ENCODE measurements at regions not wholly inside any gene's neighbourhood (a gene's known extent, or its start where the extent isn't known, plus 50 kb on each side); places are given as distances from the start of the nearest gene placed in this dataset.

- H3K36me3 ChIP-seq (replicated peaks in 1 of 2; ENCODE audit: control insufficient read depth in 1 of 2, insufficient read depth in 2 of 2, low read length in 2 of 2), result no peaks in the 10 kb centered on the region
- no peak for DNase-seq
- no peak overlapping the region for H3K27ac ChIP-seq (ENCODE audit: low read depth in 1 of 2, low read length in 2 of 2)
- TF ChIP-seq, protein P1, sequence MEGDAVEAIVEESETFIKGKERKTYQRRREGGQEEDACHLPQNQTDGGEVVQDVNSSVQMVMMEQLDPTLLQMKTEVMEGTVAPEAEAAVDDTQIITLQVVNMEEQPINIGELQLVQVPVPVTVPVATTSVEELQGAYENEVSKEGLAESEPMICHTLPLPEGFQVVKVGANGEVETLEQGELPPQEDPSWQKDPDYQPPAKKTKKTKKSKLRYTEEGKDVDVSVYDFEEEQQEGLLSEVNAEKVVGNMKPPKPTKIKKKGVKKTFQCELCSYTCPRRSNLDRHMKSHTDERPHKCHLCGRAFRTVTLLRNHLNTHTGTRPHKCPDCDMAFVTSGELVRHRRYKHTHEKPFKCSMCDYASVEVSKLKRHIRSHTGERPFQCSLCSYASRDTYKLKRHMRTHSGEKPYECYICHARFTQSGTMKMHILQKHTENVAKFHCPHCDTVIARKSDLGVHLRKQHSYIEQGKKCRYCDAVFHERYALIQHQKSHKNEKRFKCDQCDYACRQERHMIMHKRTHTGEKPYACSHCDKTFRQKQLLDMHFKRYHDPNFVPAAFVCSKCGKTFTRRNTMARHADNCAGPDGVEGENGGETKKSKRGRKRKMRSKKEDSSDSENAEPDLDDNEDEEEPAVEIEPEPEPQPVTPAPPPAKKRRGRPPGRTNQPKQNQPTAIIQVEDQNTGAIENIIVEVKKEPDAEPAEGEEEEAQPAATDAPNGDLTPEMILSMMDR (IDR thresholded peaks at IDR 0.05), result no peak
- H3K4me3 ChIP-seq (replicated peaks in 1 of 3; ENCODE audit: low read depth in 2 of 3, low read length in 3 of 3), result no peak overlapping the region
- H3K27ac Mint-ChIP-seq, result no peak overlapping the region
- no peak overlapping the region for H2AFZ ChIP-seq (ENCODE audit: insufficient read depth, low read depth, low read length, poor library complexity, severe bottlenecking)
- no peaks in the 10 kb centered on the region for H3K9me3 ChIP-seq (replicated peaks in 1 of 2; ENCODE audit: control insufficient read depth in 1 of 2, insufficient read depth in 1 of 2, low read length in 2 of 2)
- H3K36me3 Mint-ChIP-seq, result no peaks in the 10 kb centered on the region
- no peaks in the 10 kb centered on the region for H3K27me3 ChIP-seq (ENCODE audit: control insufficient read depth in 2 of 2, insufficient read depth in 2 of 2, low read length in 2 of 2)
- H3K4me1 Mint-ChIP-seq, result no peaks in the 10 kb centered on the region
- 90% methylated on average over 3 of the region's 4 CpGs for WGBS (ENCODE audit: insufficient coverage)
- no peak overlapping the region for H3K9ac ChIP-seq (ENCODE audit: insufficient read depth, low read length, poor library complexity, severe bottlenecking)
- no peaks in the 10 kb centered on the region for H4K20me1 ChIP-seq (ENCODE audit: insufficient read depth, low read length)
- no peaks in the 10 kb centered on the region for H3K79me2 ChIP-seq (ENCODE audit: insufficient read depth, low read length)
- peaks cover 3 to 5% (median 3%) of the 10 kb centered on the region in 7 donors for H3K9me3 Mint-ChIP-seq
- peaks cover 0 to 3% (median 0%) of the 10 kb centered on the region in 3 donors for H3K27me3 Mint-ChIP-seq (ENCODE audit: low read depth in 3 of 3)
- H3K4me3 Mint-ChIP-seq, result no peak overlapping the region
- H3K4me2 ChIP-seq (replicated peaks; ENCODE audit: extremely low read depth, low read length, poor library complexity, severe bottlenecking), result no peak overlapping the region
- no peaks in the 10 kb centered on the region for H3K4me1 ChIP-seq (ENCODE audit: control insufficient read depth in 1 of 2, insufficient read depth in 2 of 2, low read length in 2 of 2)
- intact Hi-C loops (cut with micrococcal nuclease), result loop anchor here in 1 of 2 donors (10.0 kb wide), 1 partner anchor 1499 kb away; no protein-coding TSS in a partner anchor
Observed at GRCh38 chr3:125675791-125676190, 80.5 kb upstream of the OSBPL11 start.

DNA sequence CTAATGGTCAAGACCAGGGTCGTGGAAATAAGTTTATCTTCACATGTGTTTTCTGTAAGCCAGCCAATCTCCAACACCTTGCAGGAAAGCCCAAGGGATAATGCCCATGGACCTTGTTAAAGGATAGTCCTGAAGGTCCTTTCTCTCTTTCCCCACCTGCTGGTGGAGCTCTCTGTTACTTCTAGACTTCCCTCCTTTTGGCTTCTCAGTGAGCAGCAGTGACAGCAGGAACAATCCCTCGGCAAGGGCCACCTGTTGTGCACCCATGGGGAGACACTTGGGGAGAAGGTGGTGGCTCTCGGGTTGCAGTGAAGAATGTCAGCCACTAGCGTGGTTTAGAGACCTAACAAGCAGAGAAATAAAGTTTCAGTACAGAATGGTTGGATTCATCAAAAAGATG lies 84.0 kb upstream of the OSBPL11 start:
- H3K36me3 ChIP-seq (replicated peaks in 1 of 2; ENCODE audit: control insufficient read depth in 1 of 2, insufficient read depth in 2 of 2, low read length in 2 of 2), result no peaks in the 10 kb centered on the region
- H3K27ac ChIP-seq (ENCODE audit: low read depth in 1 of 2, low read length in 2 of 2), result no peak overlapping the region
- TF ChIP-seq, protein P1 (IDR thresholded peaks at IDR 0.05), result no peak
- Mint-ChIP-seq H3K36me3 (peaks cover 0 to 2% of the 10 kb centered on the region in 2 donors), H3K4me1 (peaks cover 11% of the 10 kb centered on the region), H3K9me3 (no peaks in the 10 kb centered on the region), H3K4me3 (no peak overlapping the region), H3K27ac (peak overlapping the region in 1 of 7 donors; percentile 18), H3K27me3 (ENCODE audit: low read depth in 3 of 3) (peaks cover 0 to 2% (median 1%) of the 10 kb centered on the region in 3 donors)
- H3K79me2 ChIP-seq (ENCODE audit: insufficient read depth, low read length), result no peaks in the 10 kb centered on the region
- no peaks in the 10 kb centered on the region for H3K9me3 ChIP-seq (replicated peaks in 1 of 2; ENCODE audit: control insufficient read depth in 1 of 2, insufficient read depth in 1 of 2, low read length in 2 of 2)
- no peak for DNase-seq
- WGBS (ENCODE audit: insufficient coverage), result 92% methylated on average over 3 of the region's 4 CpGs
- peaks cover 6 to 7% of the 10 kb centered on the region in 2 donors for H3K4me1 ChIP-seq (ENCODE audit: control insufficient read depth in 1 of 2, insufficient read depth in 2 of 2, low read length in 2 of 2)
- no peak overlapping the region for H2AFZ ChIP-seq (ENCODE audit: insufficient read depth, low read depth, low read length, poor library complexity, severe bottlenecking)
- intact Hi-C loops (cut with micrococcal nuclease), result loop anchor here in 1 of 2 donors (10.0 kb wide), 1 partner anchor 1496 kb away; no protein-coding TSS in a partner anchor
- H3K27me3 ChIP-seq (ENCODE audit: control insufficient read depth in 2 of 2, insufficient read depth in 2 of 2, low read length in 2 of 2), result no peaks in the 10 kb centered on the region
- H3K4me2 ChIP-seq (replicated peaks; ENCODE audit: extremely low read depth, low read length, poor library complexity, severe bottlenecking), result no peak overlapping the region
- no peak overlapping the region for H3K4me3 ChIP-seq (replicated peaks in 1 of 3; ENCODE audit: low read depth in 2 of 3, low read length in 3 of 3)
- no peak overlapping the region for H3K9ac ChIP-seq (ENCODE audit: insufficient read depth, low read length, poor library complexity, severe bottlenecking)
- no peaks in the 10 kb centered on the region for H4K20me1 ChIP-seq (ENCODE audit: insufficient read depth, low read length)
